Stomach (tissue), 8 donors: ENCODE measurements at regions not wholly inside any gene's neighbourhood (a gene's known extent, or its start where the extent isn't known, plus 50 kb on each side); places are given as distances from the start of the nearest gene placed in this dataset.

Experiments
- DNase-seq, 2 donors: peaks; one replicate each; pipeline versions ENCODE4 v3.0.0 to v3.0.0-alpha.2; 2013 to 2019
- H3K27ac ChIP-seq, 5 donors: fragments of 200-600 bp in 4 of 5; sonication (generic) in 4 of 5; one replicate each; pipeline ENCODE4 v1.5.1; 2013 to 2019; ENCODE audit warnings: mild to moderate bottlenecking in 1 of 5, moderate library complexity in 1 of 5
- H3K27me3 ChIP-seq, 3 donors: fragments of 200-600 bp; sonication (generic); one replicate each; pipeline ENCODE4 v1.5.1; 2017 to 2019; ENCODE audit warnings: mixed run types in 1 of 3
- H3K36me3 ChIP-seq, 4 donors: fragments of 200-600 bp; sonication (generic); 1 replicate in 3 of 4; 2 replicates in 1 of 4; pipeline ENCODE4 v1.5.1; 2016 to 2019
- H3K4me1 ChIP-seq, 4 donors: fragments of 200-600 bp; sonication (generic); one replicate each; pipeline ENCODE4 v1.5.1; 2016 to 2019
- H3K4me3 ChIP-seq, 4 donors: fragments of 200-600 bp; sonication (generic) in 3 of 4; one replicate each; pipeline ENCODE4 v1.5.1; 2016 to 2019; ENCODE audit warnings: mild to moderate bottlenecking in 1 of 4
- H3K9me3 ChIP-seq, 4 donors: fragments of 200-600 bp; sonication (generic); one replicate each; pipeline ENCODE4 v1.5.1; 2016 to 2019
- CTCF ChIP-seq, 7 experiments: fragments of 450-650 bp in 4 of 7; fragments of 200-600 bp in 3 of 7; sonication (generic) in 3 of 7; IDR thresholded peaks; one replicate each; pipeline ENCODE4 v1.5.1; 2016 to 2019; ENCODE audit warnings: antibody characterized with exemption in 7 of 7, control low read depth in 2 of 7, mild to moderate bottlenecking in 1 of 7
- EP300 ChIP-seq: sonication (generic); formaldehyde crosslinking; IDR thresholded peaks from one replicate; pipeline ENCODE4 v1.6.1; 2017; ENCODE audit warnings: antibody characterized with exemption
- POLR2A ChIP-seq, 4 donors: fragments of 450-650 bp; IDR thresholded peaks; one replicate each; pipeline ENCODE4 v1.6.1; 2016; ENCODE audit warnings: antibody characterized with exemption in 4 of 4, control low read depth in 2 of 4, mild to moderate bottlenecking in 1 of 4, moderate library complexity in 1 of 4
- POLR2AphosphoS5 ChIP-seq, 3 donors: sonication (generic); formaldehyde crosslinking; IDR thresholded peaks; one replicate each; pipeline ENCODE4 v1.6.1; 2016; ENCODE audit warnings: antibody characterized with exemption in 3 of 3
- WGBS, 5 donors: extraction: QIAGEN DNeasy Blood & Tissue Kit in 3 of 5; methylation state at CpG; one replicate each; pipeline versions ENCODE4 v1.1.5 to v1.1.7; 2013 to 2018; 5-methylcytosine and 5-hydroxymethylcytosine counted together
- intact Hi-C: fragments of 100-400 bp; cut with DNase I; formaldehyde crosslinking; loops from one replicate; pipeline ENCODE4 v1.15.1; 2023; ENCODE audit warnings: low total_unique reads
- donor health status: healthy with polysubstance abuse.
- donor health status: Bipolar disorder and iron deficiency.
- donor health status: healthy.

GRCh38 chr14:54342806-54343205 lies 54.0 kb upstream of the CDKN3 start:
- H3K4me3 ChIP-seq = no peak overlapping the region
- no peaks in the 10 kb centered on the region for H3K9me3 ChIP-seq
- WGBS, 5 donors = 70 to 93% (median 87%) methylated on average over 3 of the region's 3 CpGs
- intact Hi-C loops = loop anchor here (10.0 kb wide), 2 partner anchors 808 to 1048 kb away; no protein-coding TSS in a partner anchor
- H3K36me3 ChIP-seq = no peaks in the 10 kb centered on the region
- H3K27me3 ChIP-seq = no peaks in the 10 kb centered on the region
- H3K27ac ChIP-seq = peak overlapping the region in 2 of 5 donors; percentile 24 to 37
- TF ChIP-seq EP300 = no peak
- TF ChIP-seq POLR2AphosphoS5 (IDR thresholded peaks at IDR 0.05) = no peak
- TF ChIP-seq CTCF (IDR thresholded peaks at IDR 0.05) = no peak
- TF ChIP-seq POLR2A (IDR thresholded peaks at IDR 0.05) = no peak
- H3K4me1 ChIP-seq = peaks cover 0 to 19% (median 4%) of the 10 kb centered on the region in 4 donors
- no peak for DNase-seq

GRCh38 chr14:54343272-54344121 lies 53.3 kb upstream of the CDKN3 start:
- H3K36me3 ChIP-seq = no peaks in the 10 kb centered on the region
- H3K27ac ChIP-seq = peak overlapping the region in 4 of 5 donors; percentile 0 to 44 (median 30)
- DNase-seq = peak in 1 of 2 donors; percentile 62
- H3K27me3 ChIP-seq = no peaks in the 10 kb centered on the region
- no peak overlapping the region for H3K4me3 ChIP-seq
- 54 to 64% (median 58%) methylated on average over 17 to 18 of the region's 18 CpGs for WGBS, 5 donors
- peaks cover 0 to 24% (median 4%) of the 10 kb centered on the region in 4 donors for H3K4me1 ChIP-seq
- H3K9me3 ChIP-seq = no peaks in the 10 kb centered on the region
- TF ChIP-seq EP300 (no peak), CTCF (IDR thresholded peaks at IDR 0.05) (no peak), POLR2AphosphoS5 (IDR thresholded peaks at IDR 0.05) (no peak), POLR2A (IDR thresholded peaks at IDR 0.05) (no peak)
- intact Hi-C loops = loop anchor here (10.0 kb wide), 2 partner anchors 809 to 1049 kb away; no protein-coding TSS in a partner anchor

DNA sequence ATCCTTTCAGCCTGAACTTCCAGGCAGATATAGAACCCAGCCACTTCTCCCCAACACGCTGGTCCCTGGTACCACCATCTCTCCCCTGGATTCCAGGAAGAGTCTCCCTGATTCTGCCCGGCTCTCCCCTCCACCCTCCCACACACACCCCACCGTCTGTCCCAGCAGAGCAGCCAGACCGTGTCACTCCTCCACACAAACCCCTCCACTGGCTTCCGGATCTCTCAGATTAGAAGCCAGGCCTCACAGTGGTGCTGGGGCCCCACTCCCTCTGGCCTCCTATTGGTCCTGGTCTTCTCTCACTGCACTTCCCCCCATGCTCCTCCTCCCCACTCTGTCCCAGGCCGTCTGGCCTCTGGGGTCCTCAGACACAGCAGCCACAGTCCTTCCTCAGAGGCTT lies 52.4 kb upstream of the CDKN3 start:
- DNase-seq = no peak
- H3K4me3 ChIP-seq = no peak overlapping the region
- peaks cover 0 to 22% (median 5%) of the 10 kb centered on the region in 4 donors for H3K4me1 ChIP-seq
- H3K27ac ChIP-seq = peak overlapping the region in 1 of 5 donors; percentile 37
- no peaks in the 10 kb centered on the region for H3K36me3 ChIP-seq
- WGBS, 5 donors = 56 to 64% (median 64%) methylated on average over 6 of the region's 6 CpGs
- TF ChIP-seq CTCF (IDR thresholded peaks at IDR 0.05) (no peak), POLR2A (IDR thresholded peaks at IDR 0.05) (no peak), EP300 (no peak), POLR2AphosphoS5 (IDR thresholded peaks at IDR 0.05) (no peak)
- no peaks in the 10 kb centered on the region for H3K27me3 ChIP-seq
- intact Hi-C loops = loop anchor here (10.0 kb wide), 2 partner anchors 810 to 1050 kb away; no protein-coding TSS in a partner anchor
- no peaks in the 10 kb centered on the region for H3K9me3 ChIP-seq

DNA sequence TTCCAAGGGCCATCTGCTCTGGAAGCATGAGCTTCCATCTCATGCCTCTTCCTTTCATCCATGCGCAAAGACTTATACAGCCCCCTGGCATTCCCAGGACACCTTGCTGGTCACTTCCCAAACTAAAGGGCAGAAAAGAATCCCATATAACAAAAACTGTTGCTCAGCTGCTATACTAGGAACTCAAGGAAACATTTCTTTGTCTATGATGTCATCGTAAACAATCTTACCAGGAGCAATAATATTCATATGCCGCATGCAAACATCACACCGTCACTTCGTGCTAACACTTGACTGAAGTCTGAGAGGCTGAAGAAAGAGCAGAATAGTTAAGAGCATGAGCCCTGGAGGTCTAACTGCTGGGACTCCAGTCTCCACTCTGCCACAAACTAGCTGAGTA lies 50.5 kb upstream of the CDKN3 start:
- Histone ChIP-seq H3K4me1 (peaks cover 0 to 22% (median 10%) of the 10 kb centered on the region in 4 donors), H3K27me3 (no peaks in the 10 kb centered on the region), H3K9me3 (no peaks in the 10 kb centered on the region), H3K27ac (no peak overlapping the region), H3K36me3 (no peaks in the 10 kb centered on the region), H3K4me3 (no peak overlapping the region)
- DNase-seq = no peak
- TF ChIP-seq POLR2AphosphoS5 (IDR thresholded peaks at IDR 0.05) = no peak
- no peak for TF ChIP-seq CTCF (IDR thresholded peaks at IDR 0.05)
- WGBS, 5 donors = 84 to 92% (median 91%) methylated on average over 5 of the region's 5 CpGs
- intact Hi-C loops = loop anchor here (10.0 kb wide), 2 partner anchors 811 to 1051 kb away; no protein-coding TSS in a partner anchor
